Fibroblast of villous mesenchyme (primary cell): ENCODE measurements at regions not wholly inside any gene's neighbourhood (a gene's known extent, or its start where the extent isn't known, plus 50 kb on each side); places are given as distances from the start of the nearest gene placed in this dataset.
"Not testable (repeated sequence)": the region's sequence is repeated elsewhere in the genome, so short reads cannot be mapped to it uniquely, and the experiment has no call there.

Experiments used
- DNase-seq: peaks from one replicate; pipeline ENCODE4 v3.0.0-alpha.2; 2010; ENCODE audit warnings: low read depth
- H3K4me3 ChIP-seq: 2 replicates; pipeline ENCODE4 v1.5.1; 2011; ENCODE audit warnings: low read depth, mild to moderate bottlenecking, low read length
- CTCF ChIP-seq: IDR thresholded peaks from 2 replicates; pipeline ENCODE4 v1.5.1; 2012; ENCODE audit warnings: low read depth, mild to moderate bottlenecking, low read length; ENCODE audit not compliant: insufficient read depth

GRCh38 chr13:99757756-99758459 lies 213.7 kb downstream of the ZIC5 start:
- TF ChIP-seq CTCF: no peak
- DNase-seq: no peak
- H3K4me3 ChIP-seq: no peak overlapping the region

GRCh38 chr13:99756281-99756680 lies 215.3 kb downstream of the ZIC5 start:
- no peak for TF ChIP-seq CTCF
- DNase-seq: no peak
- no peak overlapping the region for H3K4me3 ChIP-seq

DNA sequence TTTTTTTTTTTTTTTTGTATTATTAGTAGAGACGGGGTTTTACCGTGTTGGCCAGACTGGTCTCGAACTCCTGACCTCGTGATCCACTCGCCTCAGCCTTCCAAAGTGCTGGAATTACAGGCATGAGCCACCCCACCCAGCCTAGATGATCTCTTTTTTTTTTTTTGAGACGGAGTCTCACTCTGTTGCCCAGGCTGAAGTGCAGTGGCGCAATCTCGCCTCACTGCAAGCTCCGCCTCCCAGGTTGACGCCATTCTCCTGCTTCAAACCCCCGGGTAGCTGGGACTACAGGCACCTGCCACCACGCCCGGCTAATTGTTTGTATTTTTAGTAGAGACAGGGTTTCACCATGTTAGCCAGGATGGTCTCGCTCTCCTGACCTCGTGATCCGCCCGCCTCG lies 216.8 kb downstream of the ZIC5 start:
- DNase-seq, H3K4me3 ChIP-seq: not testable (repeated sequence)

DNA sequence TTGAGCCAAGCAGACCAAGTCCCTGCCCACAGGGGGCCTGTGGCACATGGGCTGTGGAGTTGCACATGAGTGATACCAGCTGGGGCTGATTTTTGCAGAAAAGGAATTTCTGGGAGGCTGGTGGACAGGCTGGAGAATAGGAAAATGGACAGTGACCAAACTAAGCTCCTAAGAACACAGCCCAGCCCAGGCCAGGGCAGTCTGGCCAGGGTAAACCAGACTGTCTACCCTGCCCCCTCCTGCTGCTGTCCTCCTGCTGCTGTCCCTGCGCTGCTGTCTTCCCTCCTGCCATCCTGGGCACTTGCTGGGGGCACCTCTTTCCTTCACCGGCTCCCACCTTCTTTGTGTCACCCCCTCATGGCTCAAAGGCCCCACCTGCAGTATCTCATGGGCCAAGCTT lies 219.2 kb downstream of the ZIC5 start:
- DNase-seq: no peak
- TF ChIP-seq CTCF: no peak
- H3K4me3 ChIP-seq: no peak overlapping the region

GRCh38 chr13:99751517-99752199 lies 219.9 kb downstream of the ZIC5 start:
- no peak overlapping the region for H3K4me3 ChIP-seq
- no peak for TF ChIP-seq CTCF

GRCh38 chr13:99750951-99751350 lies 220.6 kb downstream of the ZIC5 start:
- H3K4me3 ChIP-seq: no peak overlapping the region
- DNase-seq: no peak
- TF ChIP-seq CTCF: no peak

More at GRCh38 chr13:99751517-99752199, 219.9 kb downstream of the ZIC5 start:
- DNase-seq: no peak

- DNase-seq: no peak
- H3K4me3 ChIP-seq: no peak overlapping the region
- TF ChIP-seq CTCF: no peak
Observed at GRCh38 chr13:99749271-99750019, 222.1 kb downstream of the ZIC5 start.
